Stimulated activated CD4-positive, alpha-beta T cell treated with anti-CD3 and anti-CD28 coated beads, TNF-alpha, amount 100 ng/mL, for 24 hours (primary cell): ENCODE measurements at regions not wholly inside any gene's neighbourhood (a gene's known extent, or its start where the extent isn't known, plus 50 kb on each side); places are given as distances from the start of the nearest gene placed in this dataset.

Experiments used
- DNase-seq, 3 experiments: peaks; one replicate each; pipeline ENCODE4 v3.0.0-alpha.2; 2020; ENCODE audit warnings: low read depth in 3 of 3

GRCh38 chr6:40077736-40078135 lies 143.5 kb upstream of the MOCS1 start:
- no peak for DNase-seq

- DNase-seq: no peak
These were observed 143.1 kb upstream of the MOCS1 start for GRCh38 chr6:40077315-40077714.

- DNase-seq: no peak
These were observed 140.9 kb upstream of the MOCS1 start for GRCh38 chr6:40075056-40075590.

GRCh38 chr6:40074306-40075055 lies 140.2 kb upstream of the MOCS1 start:
- no peak for DNase-seq

GRCh38 chr6:40066372-40066771 lies 132.1 kb upstream of the MOCS1 start:
- DNase-seq: no peak

GRCh38 chr6:40056865-40057264 lies 122.6 kb upstream of the MOCS1 start:
- no peak for DNase-seq

GRCh38 chr6:40054602-40055001 lies 120.3 kb upstream of the MOCS1 start:
- DNase-seq: no peak

GRCh38 chr6:40054186-40054585 lies 119.9 kb upstream of the MOCS1 start:
- DNase-seq: no peak

GRCh38 chr6:40049128-40049527 lies 114.9 kb upstream of the MOCS1 start:
- DNase-seq: no peak

- DNase-seq: no peak
These were observed 109.9 kb upstream of the MOCS1 start for GRCh38 chr6:40044196-40044595.

GRCh38 chr6:40042232-40042631 lies 108.0 kb upstream of the MOCS1 start:
- no peak for DNase-seq

- no peak for DNase-seq
These were observed 104.8 kb upstream of the MOCS1 start for GRCh38 chr6:40039042-40039441.

- no peak for DNase-seq
These were observed 104.4 kb upstream of the MOCS1 start for GRCh38 chr6:40038626-40039025.

- no peak for DNase-seq
These were observed 103.0 kb upstream of the MOCS1 start for GRCh38 chr6:40037271-40037670.

- DNase-seq: no peak
These were observed 101.9 kb upstream of the MOCS1 start for GRCh38 chr6:40036186-40036585.

- DNase-seq: no peak
These were observed 94.2 kb upstream of the MOCS1 start for GRCh38 chr6:40028449-40028848.

- no peak for DNase-seq
These were observed 88.6 kb upstream of the MOCS1 start for GRCh38 chr6:40022867-40023266.

- no peak for DNase-seq
These were observed 85.9 kb upstream of the MOCS1 start for GRCh38 chr6:40020166-40020565.

GRCh38 chr6:40015530-40015929 lies 81.3 kb upstream of the MOCS1 start:
- no peak for DNase-seq

- no peak for DNase-seq
These were observed 77.6 kb upstream of the MOCS1 start for GRCh38 chr6:40011844-40012243.

GRCh38 chr6:40000964-40001515 lies 66.8 kb upstream of the MOCS1 start:
- DNase-seq: no peak

GRCh38 chr6:39999006-39999867 lies 65.0 kb upstream of the MOCS1 start:
- no peak for DNase-seq

GRCh38 chr6:39998126-39998525 lies 63.9 kb upstream of the MOCS1 start:
- no peak for DNase-seq
